ENCODE measurements at regions not wholly inside any gene's neighbourhood (a gene's known extent, or its start where the extent isn't known, plus 50 kb on each side); places are given as distances from the start of the nearest gene placed in this dataset.

- Mint-ChIP-seq H3K27me3 (ENCODE audit: low read depth, poor library complexity) (no peaks in the 10 kb centered on the region), H3K9me3 (no peaks in the 10 kb centered on the region), H3K4me3 (no peak overlapping the region), H3K27ac (no peak overlapping the region), H3K36me3 (ENCODE audit: low read depth) (no peaks in the 10 kb centered on the region), H3K4me1 (no peaks in the 10 kb centered on the region)
- TF ChIP-seq CTCF (IDR thresholded peaks at IDR 0.05): no peak
- DNase-seq: no peak
Observed at GRCh38 chr1:195326325-195326724, 1281.9 kb downstream of the KCNT2 start.

GRCh38 chr1:195325181-195325580, 1283.1 kb downstream of the KCNT2 start:
- no peak for TF ChIP-seq CTCF (IDR thresholded peaks at IDR 0.05)
- Mint-ChIP-seq H3K36me3 (ENCODE audit: low read depth) (no peaks in the 10 kb centered on the region), H3K9me3 (no peaks in the 10 kb centered on the region), H3K4me1 (no peaks in the 10 kb centered on the region), H3K4me3 (no peak overlapping the region), H3K27ac (no peak overlapping the region), H3K27me3 (ENCODE audit: low read depth, poor library complexity) (no peaks in the 10 kb centered on the region)
- DNase-seq: no peak

- TF ChIP-seq CTCF (IDR thresholded peaks at IDR 0.05): no peak
- no peak for DNase-seq
Observed at GRCh38 chr1:195306281-195306680, 1302.0 kb downstream of the KCNT2 start.

GRCh38 chr1:195294911-195295310, 1313.3 kb downstream of the KCNT2 start:
- Mint-ChIP-seq H3K27ac (no peak overlapping the region), H3K36me3 (ENCODE audit: low read depth) (no peaks in the 10 kb centered on the region), H3K9me3 (no peaks in the 10 kb centered on the region), H3K27me3 (ENCODE audit: low read depth, poor library complexity) (no peaks in the 10 kb centered on the region), H3K4me1 (no peaks in the 10 kb centered on the region), H3K4me3 (no peak overlapping the region)
- no peak for DNase-seq
- no peak for TF ChIP-seq CTCF (IDR thresholded peaks at IDR 0.05)

More at GRCh38 chr1:195306281-195306680, 1302.0 kb downstream of the KCNT2 start:
- Mint-ChIP-seq H3K4me3 (no peak overlapping the region), H3K4me1 (no peaks in the 10 kb centered on the region), H3K27me3 (ENCODE audit: low read depth, poor library complexity) (no peaks in the 10 kb centered on the region), H3K9me3 (no peaks in the 10 kb centered on the region), H3K27ac (no peak overlapping the region), H3K36me3 (ENCODE audit: low read depth) (no peaks in the 10 kb centered on the region)

GRCh38 chr1:195278644-195279043, 1329.6 kb downstream of the KCNT2 start:
- no peaks in the 10 kb centered on the region for H3K9me3 Mint-ChIP-seq
- H3K27ac Mint-ChIP-seq: no peak overlapping the region
- no peak for TF ChIP-seq CTCF (IDR thresholded peaks at IDR 0.05)
- H3K36me3 Mint-ChIP-seq (ENCODE audit: low read depth): no peaks in the 10 kb centered on the region
- DNase-seq: no peak
- no peak overlapping the region for H3K4me3 Mint-ChIP-seq
- no peaks in the 10 kb centered on the region for H3K4me1 Mint-ChIP-seq
- no peaks in the 10 kb centered on the region for H3K27me3 Mint-ChIP-seq (ENCODE audit: low read depth, poor library complexity)

- H3K36me3 Mint-ChIP-seq (ENCODE audit: low read depth): no peaks in the 10 kb centered on the region
- no peak overlapping the region for H3K4me3 Mint-ChIP-seq
- H3K27ac Mint-ChIP-seq: no peak overlapping the region
- TF ChIP-seq CTCF (IDR thresholded peaks at IDR 0.05): no peak
- no peaks in the 10 kb centered on the region for H3K4me1 Mint-ChIP-seq
- no peaks in the 10 kb centered on the region for H3K9me3 Mint-ChIP-seq
- no peaks in the 10 kb centered on the region for H3K27me3 Mint-ChIP-seq (ENCODE audit: low read depth, poor library complexity)
- no peak for DNase-seq
Observed at GRCh38 chr1:195275710-195276109, 1332.5 kb downstream of the KCNT2 start.
